DND-41 (cell line): ENCODE measurements at regions not wholly inside any gene's neighbourhood (a gene's known extent, or its start where the extent isn't known, plus 50 kb on each side); places are given as distances from the start of the nearest gene placed in this dataset.

ENCODE experiments used
- EZH2 ChIP-seq: IDR thresholded peaks from 3 replicates; pipeline ENCODE4 v1.6.1; 2012; ENCODE audit warnings: borderline replicate concordance, low read depth, mild to moderate bottlenecking, moderate library complexity, low read length, inconsistent platforms; ENCODE audit not compliant: severe bottlenecking
- TF ChIP-seq, protein P1 (sequence below): IDR thresholded peaks from 2 replicates; pipeline ENCODE4 v1.5.1; 2012; ENCODE audit warnings: borderline replicate concordance, low read length, moderate library complexity, mild to moderate bottlenecking; ENCODE audit not compliant: poor library complexity, severe bottlenecking; ENCODE audit errors: extremely low read depth

DNA sequence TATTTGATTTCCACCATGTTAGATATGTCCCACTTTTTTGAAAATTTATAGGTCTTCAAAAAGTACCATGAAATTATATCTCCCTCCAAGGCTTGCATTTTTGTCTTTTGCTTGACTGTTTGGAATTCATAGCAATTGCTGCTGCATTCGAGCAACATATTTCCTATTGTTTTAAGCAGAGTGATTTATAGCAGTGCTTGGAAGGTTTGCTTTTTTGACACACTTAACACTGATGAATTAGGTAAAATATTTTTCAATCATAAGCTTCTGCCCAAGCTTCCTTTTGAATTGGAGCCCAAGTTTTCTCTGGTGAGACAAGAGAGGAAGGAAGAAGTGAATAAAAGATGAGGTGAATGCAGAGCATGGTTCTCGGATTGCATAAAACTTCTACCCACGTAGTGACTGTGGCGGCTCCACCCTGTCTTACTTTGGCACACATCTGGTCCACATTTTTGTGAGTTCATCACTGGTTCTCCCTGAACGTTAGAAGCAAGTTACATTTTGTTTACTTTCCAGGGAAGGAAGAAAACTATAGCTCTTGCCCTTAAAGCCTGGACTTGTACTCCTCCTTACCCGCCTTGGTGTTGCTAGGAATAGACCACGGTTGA lies 667.0 kb downstream of the TSN start:
- TF ChIP-seq, protein P1, sequence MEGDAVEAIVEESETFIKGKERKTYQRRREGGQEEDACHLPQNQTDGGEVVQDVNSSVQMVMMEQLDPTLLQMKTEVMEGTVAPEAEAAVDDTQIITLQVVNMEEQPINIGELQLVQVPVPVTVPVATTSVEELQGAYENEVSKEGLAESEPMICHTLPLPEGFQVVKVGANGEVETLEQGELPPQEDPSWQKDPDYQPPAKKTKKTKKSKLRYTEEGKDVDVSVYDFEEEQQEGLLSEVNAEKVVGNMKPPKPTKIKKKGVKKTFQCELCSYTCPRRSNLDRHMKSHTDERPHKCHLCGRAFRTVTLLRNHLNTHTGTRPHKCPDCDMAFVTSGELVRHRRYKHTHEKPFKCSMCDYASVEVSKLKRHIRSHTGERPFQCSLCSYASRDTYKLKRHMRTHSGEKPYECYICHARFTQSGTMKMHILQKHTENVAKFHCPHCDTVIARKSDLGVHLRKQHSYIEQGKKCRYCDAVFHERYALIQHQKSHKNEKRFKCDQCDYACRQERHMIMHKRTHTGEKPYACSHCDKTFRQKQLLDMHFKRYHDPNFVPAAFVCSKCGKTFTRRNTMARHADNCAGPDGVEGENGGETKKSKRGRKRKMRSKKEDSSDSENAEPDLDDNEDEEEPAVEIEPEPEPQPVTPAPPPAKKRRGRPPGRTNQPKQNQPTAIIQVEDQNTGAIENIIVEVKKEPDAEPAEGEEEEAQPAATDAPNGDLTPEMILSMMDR: no peak
- no peak for TF ChIP-seq EZH2
